ENCODE measurements at regions not wholly inside any gene's neighbourhood (a gene's known extent, or its start where the extent isn't known, plus 50 kb on each side); places are given as distances from the start of the nearest gene placed in this dataset.

- TF ChIP-seq CTCF (IDR thresholded peaks at IDR 0.05; ENCODE audit: borderline replicate concordance, control extremely low read depth, extremely low read depth, insufficient read depth, missing control alignments): no peak
- in situ Hi-C loops (cut with MboI; ENCODE audit: low sequenced_read_pairs, unreplicated experiment): no loop called here
Measured at GRCh38 chr12:60992087-60992486, 1268.1 kb upstream of the USP15 start.

GRCh38 chr12:60995256-60995825 lies 1264.9 kb upstream of the USP15 start:
- TF ChIP-seq CTCF (IDR thresholded peaks at IDR 0.05; ENCODE audit: borderline replicate concordance, control extremely low read depth, extremely low read depth, insufficient read depth, missing control alignments): no peak
- DNase-seq (ENCODE audit: low spot score): no peak

More at GRCh38 chr12:60992087-60992486, 1268.1 kb upstream of the USP15 start:
- no peak for DNase-seq (ENCODE audit: low spot score)

GRCh38 chr12:60997869-60998378 lies 1262.3 kb upstream of the USP15 start:
- no peak for TF ChIP-seq CTCF (IDR thresholded peaks at IDR 0.05; ENCODE audit: borderline replicate concordance, control extremely low read depth, extremely low read depth, insufficient read depth, missing control alignments)
- in situ Hi-C loops (cut with MboI; ENCODE audit: low sequenced_read_pairs, unreplicated experiment): no loop called here
- no peak for DNase-seq (ENCODE audit: low spot score)

More at GRCh38 chr12:60995256-60995825, 1264.9 kb upstream of the USP15 start:
- in situ Hi-C loops (cut with MboI; ENCODE audit: low sequenced_read_pairs, unreplicated experiment): no loop called here

- DNase-seq (ENCODE audit: low spot score): no peak
- no peak for TF ChIP-seq CTCF (IDR thresholded peaks at IDR 0.05; ENCODE audit: borderline replicate concordance, control extremely low read depth, extremely low read depth, insufficient read depth, missing control alignments)
- in situ Hi-C loops (cut with MboI; ENCODE audit: low sequenced_read_pairs, unreplicated experiment): no loop called here
Measured at GRCh38 chr12:61009192-61009591, 1251.0 kb upstream of the USP15 start.

- in situ Hi-C loops (cut with MboI; ENCODE audit: low sequenced_read_pairs, unreplicated experiment): no loop called here
- no peak for TF ChIP-seq CTCF (IDR thresholded peaks at IDR 0.05; ENCODE audit: borderline replicate concordance, control extremely low read depth, extremely low read depth, insufficient read depth, missing control alignments)
- no peak for DNase-seq (ENCODE audit: low spot score)
Measured at GRCh38 chr12:61011767-61012423, 1248.3 kb upstream of the USP15 start.

GRCh38 chr12:61018571-61018970 lies 1241.6 kb upstream of the USP15 start:
- peak; percentile 6 for DNase-seq (ENCODE audit: low spot score)
- TF ChIP-seq CTCF (IDR thresholded peaks at IDR 0.05; ENCODE audit: borderline replicate concordance, control extremely low read depth, extremely low read depth, insufficient read depth, missing control alignments): no peak
- in situ Hi-C loops (cut with MboI; ENCODE audit: low sequenced_read_pairs, unreplicated experiment): no loop called here

Measured in GM13976 (cell line).